ENCODE measurements at regions not wholly inside any gene's neighbourhood (a gene's known extent, or its start where the extent isn't known, plus 50 kb on each side); places are given as distances from the start of the nearest gene placed in this dataset.

DNA sequence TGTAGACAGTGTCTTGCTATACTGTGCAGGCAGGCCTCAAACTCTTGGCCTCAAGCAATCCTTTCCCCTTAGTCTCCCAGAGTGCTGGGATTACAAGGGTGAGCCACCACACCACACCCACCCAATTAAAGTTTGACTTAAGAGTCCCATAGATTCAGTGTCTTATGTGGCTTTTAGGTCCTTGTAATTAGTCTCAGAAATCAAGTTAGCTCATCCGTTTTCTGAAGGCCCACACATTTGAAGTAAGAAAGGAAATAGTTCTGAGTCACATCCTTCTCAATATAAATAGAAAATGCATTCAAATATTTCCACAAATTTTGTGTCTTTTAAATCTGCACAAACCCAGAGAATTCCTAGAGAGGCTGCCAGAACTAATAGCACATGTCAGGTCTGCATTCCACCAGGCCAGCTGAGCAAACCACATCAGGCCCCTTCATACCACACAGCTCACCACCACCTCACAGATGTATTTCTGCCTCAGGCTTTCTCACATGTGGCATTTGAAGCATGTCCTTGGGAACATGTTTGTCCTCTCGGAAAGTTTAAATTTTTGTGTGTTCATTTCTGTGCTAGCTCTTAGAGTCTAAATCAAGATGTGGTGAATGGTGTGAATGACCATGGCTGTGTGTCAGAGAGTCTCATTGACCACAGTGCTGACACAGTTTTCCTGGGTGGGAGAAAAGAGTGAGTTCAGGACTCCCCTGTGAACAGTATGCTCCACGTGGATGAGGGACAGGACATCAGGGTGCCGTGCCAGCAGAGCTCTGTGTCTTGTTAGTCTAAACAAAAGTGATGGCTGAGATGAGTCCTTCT is 148.4 kb upstream of the USP9Y start:
- TF ChIP-seq POLR2A (IDR thresholded peaks at IDR 0.05; ENCODE audit: low read depth) (no peak), EP300 (IDR thresholded peaks at IDR 0.05) (no peak), POLR2AphosphoS5 (IDR thresholded peaks at IDR 0.05) (no peak)
- TF ChIP-seq, protein P1, sequence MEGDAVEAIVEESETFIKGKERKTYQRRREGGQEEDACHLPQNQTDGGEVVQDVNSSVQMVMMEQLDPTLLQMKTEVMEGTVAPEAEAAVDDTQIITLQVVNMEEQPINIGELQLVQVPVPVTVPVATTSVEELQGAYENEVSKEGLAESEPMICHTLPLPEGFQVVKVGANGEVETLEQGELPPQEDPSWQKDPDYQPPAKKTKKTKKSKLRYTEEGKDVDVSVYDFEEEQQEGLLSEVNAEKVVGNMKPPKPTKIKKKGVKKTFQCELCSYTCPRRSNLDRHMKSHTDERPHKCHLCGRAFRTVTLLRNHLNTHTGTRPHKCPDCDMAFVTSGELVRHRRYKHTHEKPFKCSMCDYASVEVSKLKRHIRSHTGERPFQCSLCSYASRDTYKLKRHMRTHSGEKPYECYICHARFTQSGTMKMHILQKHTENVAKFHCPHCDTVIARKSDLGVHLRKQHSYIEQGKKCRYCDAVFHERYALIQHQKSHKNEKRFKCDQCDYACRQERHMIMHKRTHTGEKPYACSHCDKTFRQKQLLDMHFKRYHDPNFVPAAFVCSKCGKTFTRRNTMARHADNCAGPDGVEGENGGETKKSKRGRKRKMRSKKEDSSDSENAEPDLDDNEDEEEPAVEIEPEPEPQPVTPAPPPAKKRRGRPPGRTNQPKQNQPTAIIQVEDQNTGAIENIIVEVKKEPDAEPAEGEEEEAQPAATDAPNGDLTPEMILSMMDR (IDR thresholded peaks at IDR 0.05) = no peak
